OCI-LY1 (cell line): ENCODE measurements at regions not wholly inside any gene's neighbourhood (a gene's known extent, or its start where the extent isn't known, plus 50 kb on each side); places are given as distances from the start of the nearest gene placed in this dataset.

Experiments used
- H2AFZ ChIP-seq: fragments of 200-600 bp; sonication (generic), shearing (Covaris generic); 2 replicates; pipeline ENCODE4 v1.6.0; 2014; ENCODE audit warnings: antibody characterized with exemption, mild to moderate bottlenecking, low read length
- H3F3A ChIP-seq: fragments of 200-600 bp; sonication (generic), shearing (Covaris generic); 2 replicates; pipeline ENCODE4 v1.6.0; 2014; ENCODE audit warnings: mild to moderate bottlenecking, antibody characterized with exemption, low read length, moderate library complexity; ENCODE audit not compliant: insufficient read depth
- H3K27ac ChIP-seq: fragments of 200-600 bp; sonication (generic); 2 replicates; pipeline ENCODE4 v1.5.1; 2014; ENCODE audit warnings: low read length, mixed run types, mild to moderate bottlenecking, low read depth; ENCODE audit not compliant: poor library complexity, severe bottlenecking
- H3K27me3 ChIP-seq: fragments of 200-600 bp; sonication (generic); 2 replicates; pipeline ENCODE4 v1.6.0; 2014; ENCODE audit warnings: antibody characterized with exemption, mild to moderate bottlenecking, low read length, moderate library complexity; ENCODE audit not compliant: insufficient read depth
- H3K36me3 ChIP-seq: fragments of 200-600 bp; sonication (generic); 2 replicates; pipeline ENCODE4 v1.6.1; 2014; ENCODE audit warnings: mild to moderate bottlenecking, antibody characterized with exemption, low read length, moderate library complexity, mixed read lengths; ENCODE audit not compliant: insufficient read depth
- H3K4me1 ChIP-seq: fragments of 200-600 bp; sonication (generic); 2 replicates; pipeline ENCODE4 v1.5.1; 2014; ENCODE audit warnings: mild to moderate bottlenecking, low read length, moderate library complexity; ENCODE audit not compliant: insufficient read depth, severe bottlenecking
- H3K4me2 ChIP-seq: fragments of 200-600 bp; sonication (generic), shearing (Covaris generic); 2 replicates; pipeline ENCODE4 v1.6.1; 2014; ENCODE audit warnings: low read length
- H3K4me3 ChIP-seq: fragments of 200-600 bp; sonication (generic); 2 replicates; pipeline ENCODE4 v1.5.1; 2014; ENCODE audit warnings: low read length, low read depth, mild to moderate bottlenecking, mixed read lengths; ENCODE audit not compliant: poor library complexity, severe bottlenecking
- H3K79me2 ChIP-seq: fragments of 200-600 bp; shearing (Covaris generic); 2 replicates; pipeline ENCODE4 v1.6.1; 2016; ENCODE audit warnings: mixed run types, low read length, mixed read lengths; ENCODE audit not compliant: insufficient read depth
- H3K9ac ChIP-seq: fragments of 200-600 bp; sonication (generic), shearing (Covaris generic); 2 replicates; pipeline ENCODE4 v1.6.1; 2014; ENCODE audit warnings: mild to moderate bottlenecking, low read length, mixed read lengths
- H3K9me2 ChIP-seq: fragments of 200-600 bp; sonication (generic), shearing (Covaris generic); 2 replicates; pipeline ENCODE4 v1.6.1; 2014; ENCODE audit warnings: low read depth, mild to moderate bottlenecking, low read length, mixed read lengths
- H3K9me3 ChIP-seq: fragments of 200-600 bp; shearing (Covaris generic); 2 replicates; pipeline ENCODE4 v1.6.1; 2014; ENCODE audit warnings: low read length, mixed read lengths
- H4K20me1 ChIP-seq: fragments of 200-600 bp; sonication (generic), shearing (Covaris generic); 2 replicates; pipeline ENCODE4 v1.6.0; 2016; ENCODE audit warnings: mild to moderate bottlenecking, low read length; ENCODE audit not compliant: insufficient read depth
- EZH2 ChIP-seq: fragments of 200-600 bp; sonication (generic), shearing (Covaris generic); IDR thresholded peaks from 2 replicates; pipeline ENCODE4 v1.8.0; 2017; ENCODE audit warnings: borderline replicate concordance, mixed run types, mild to moderate bottlenecking, antibody characterized with exemption, low read length, moderate library complexity, mixed read lengths
- TF ChIP-seq, protein P1 (sequence below): fragments of 200-600 bp; sonication (generic), shearing (Covaris generic); IDR thresholded peaks from 2 replicates; pipeline ENCODE4 v1.5.1; 2017; ENCODE audit warnings: mild to moderate bottlenecking, antibody characterized with exemption, low read length, moderate library complexity, mixed read lengths

DNA sequence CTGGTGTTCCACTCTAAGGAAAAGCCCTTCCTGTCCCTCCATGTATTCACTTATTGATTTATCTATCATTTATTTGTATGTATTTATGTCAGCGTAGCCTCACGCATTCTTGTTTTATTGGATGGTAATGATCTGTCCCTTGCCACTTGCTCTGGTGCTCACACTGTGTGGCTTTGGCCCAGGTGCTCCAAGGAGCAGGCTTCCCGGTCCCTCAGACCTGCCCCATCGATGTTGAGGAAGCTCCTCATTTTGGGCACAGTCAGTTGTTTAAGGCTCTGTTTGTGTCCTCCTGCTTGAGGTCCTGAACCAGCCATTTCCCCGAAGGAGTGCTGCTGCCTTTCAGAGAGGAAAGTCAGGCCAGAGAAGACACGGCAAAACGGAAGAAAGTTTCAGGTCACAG lies 1485.4 kb downstream of the TBC1D22A start:
- no peak overlapping the region for H3K4me2 ChIP-seq
- H3F3A ChIP-seq: no peaks in the 10 kb centered on the region
- no peaks in the 10 kb centered on the region for H4K20me1 ChIP-seq
- no peak overlapping the region for H3K9ac ChIP-seq
- TF ChIP-seq, protein P1, sequence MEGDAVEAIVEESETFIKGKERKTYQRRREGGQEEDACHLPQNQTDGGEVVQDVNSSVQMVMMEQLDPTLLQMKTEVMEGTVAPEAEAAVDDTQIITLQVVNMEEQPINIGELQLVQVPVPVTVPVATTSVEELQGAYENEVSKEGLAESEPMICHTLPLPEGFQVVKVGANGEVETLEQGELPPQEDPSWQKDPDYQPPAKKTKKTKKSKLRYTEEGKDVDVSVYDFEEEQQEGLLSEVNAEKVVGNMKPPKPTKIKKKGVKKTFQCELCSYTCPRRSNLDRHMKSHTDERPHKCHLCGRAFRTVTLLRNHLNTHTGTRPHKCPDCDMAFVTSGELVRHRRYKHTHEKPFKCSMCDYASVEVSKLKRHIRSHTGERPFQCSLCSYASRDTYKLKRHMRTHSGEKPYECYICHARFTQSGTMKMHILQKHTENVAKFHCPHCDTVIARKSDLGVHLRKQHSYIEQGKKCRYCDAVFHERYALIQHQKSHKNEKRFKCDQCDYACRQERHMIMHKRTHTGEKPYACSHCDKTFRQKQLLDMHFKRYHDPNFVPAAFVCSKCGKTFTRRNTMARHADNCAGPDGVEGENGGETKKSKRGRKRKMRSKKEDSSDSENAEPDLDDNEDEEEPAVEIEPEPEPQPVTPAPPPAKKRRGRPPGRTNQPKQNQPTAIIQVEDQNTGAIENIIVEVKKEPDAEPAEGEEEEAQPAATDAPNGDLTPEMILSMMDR: no peak
- no peak for TF ChIP-seq EZH2
- no peaks in the 10 kb centered on the region for H3K79me2 ChIP-seq
- H3K9me2 ChIP-seq: no peaks in the 10 kb centered on the region
- no peaks in the 10 kb centered on the region for H3K4me1 ChIP-seq
- peaks cover 6% of the 10 kb centered on the region; the same call in 1 of the 2 replicates for H3K27me3 ChIP-seq
- no peak overlapping the region for H2AFZ ChIP-seq
- no peaks in the 10 kb centered on the region for H3K9me3 ChIP-seq
- no peak overlapping the region for H3K4me3 ChIP-seq
- no peaks in the 10 kb centered on the region for H3K36me3 ChIP-seq
- no peak overlapping the region for H3K27ac ChIP-seq

DNA sequence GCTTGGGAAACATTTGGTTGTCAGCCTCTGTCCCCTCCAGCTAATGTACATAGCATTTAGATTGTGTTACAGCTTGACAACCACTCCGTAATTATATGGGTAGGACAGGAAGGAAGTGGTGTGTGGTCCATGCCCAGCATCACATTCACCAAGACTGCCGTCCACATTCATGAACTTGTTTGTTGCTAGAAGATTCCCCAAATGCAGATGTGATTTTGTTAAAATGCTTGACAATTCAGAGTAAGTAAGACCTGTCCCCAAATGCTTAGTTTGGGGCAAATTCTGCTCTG lies 1482.7 kb downstream of the TBC1D22A start:
- Histone ChIP-seq H3K4me2 (no peak overlapping the region), H3K9ac (no peak overlapping the region), H3K9me2 (no peaks in the 10 kb centered on the region), H3K27ac (no peak overlapping the region), H3K36me3 (no peaks in the 10 kb centered on the region), H3F3A (no peaks in the 10 kb centered on the region), H4K20me1 (no peaks in the 10 kb centered on the region), H3K4me3 (no peak overlapping the region), H2AFZ (no peak overlapping the region), H3K79me2 (no peaks in the 10 kb centered on the region), H3K9me3 (no peaks in the 10 kb centered on the region), H3K27me3 (peaks cover 6% of the 10 kb centered on the region; the same call in 1 of the 2 replicates), H3K4me1 (peaks cover 7% of the 10 kb centered on the region)
- TF ChIP-seq EZH2: no peak
- TF ChIP-seq, protein P1: no peak

DNA sequence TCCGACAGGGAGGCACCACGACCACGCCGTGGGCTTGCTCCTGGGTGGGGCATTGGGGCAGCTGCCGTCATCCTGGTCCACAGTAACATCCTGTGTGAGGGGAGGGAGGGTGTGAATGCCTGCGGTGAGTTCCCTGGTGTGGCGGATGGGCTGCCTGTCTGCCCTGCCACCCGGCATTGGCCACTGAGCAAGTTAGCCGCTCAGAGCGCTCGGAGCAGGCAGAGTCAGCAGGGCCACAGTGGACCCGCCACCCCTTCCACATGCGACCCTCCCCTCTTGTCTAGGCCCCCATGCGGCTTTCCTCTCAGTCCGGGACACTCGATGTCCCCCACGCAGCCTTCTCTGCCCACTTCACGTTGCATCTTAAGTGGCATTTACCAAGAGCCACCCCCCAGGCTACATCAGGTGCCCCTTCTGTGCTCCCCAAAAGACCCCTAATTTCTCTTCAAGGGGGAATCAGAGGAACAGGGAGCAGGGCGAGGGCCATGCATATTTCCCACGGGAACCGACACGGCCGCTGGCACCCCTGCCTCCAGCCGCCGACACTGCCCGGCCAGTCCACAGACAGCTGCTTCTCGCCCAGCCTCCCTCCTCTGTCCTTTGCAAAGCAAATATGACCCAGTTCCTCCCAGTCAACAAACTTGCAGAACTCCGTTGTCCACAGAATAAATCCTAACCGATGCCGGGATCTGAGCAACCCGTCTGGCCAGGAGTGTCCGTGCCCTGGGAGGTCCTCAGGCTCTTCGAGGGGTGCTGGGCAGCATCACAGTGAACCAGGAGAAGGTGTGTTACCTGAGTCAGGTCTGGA lies 1482.1 kb downstream of the TBC1D22A start:
- H3F3A ChIP-seq: no peaks in the 10 kb centered on the region
- H3K4me3 ChIP-seq: no peak overlapping the region
- H3K4me2 ChIP-seq: no peak overlapping the region
- H3K9ac ChIP-seq: no peak overlapping the region
- H4K20me1 ChIP-seq: no peaks in the 10 kb centered on the region
- no peaks in the 10 kb centered on the region for H3K9me3 ChIP-seq
- TF ChIP-seq, protein P1: no peak
- H3K27ac ChIP-seq: no peak overlapping the region
- H2AFZ ChIP-seq: no peak overlapping the region
- H3K9me2 ChIP-seq: no peaks in the 10 kb centered on the region
- H3K27me3 ChIP-seq: peaks cover 6% of the 10 kb centered on the region; the same call in 1 of the 2 replicates
- peaks cover 7% of the 10 kb centered on the region for H3K4me1 ChIP-seq
- no peaks in the 10 kb centered on the region for H3K79me2 ChIP-seq
- no peaks in the 10 kb centered on the region for H3K36me3 ChIP-seq
